ENCODE measurements at regions not wholly inside any gene's neighbourhood (a gene's known extent, or its start where the extent isn't known, plus 50 kb on each side); places are given as distances from the start of the nearest gene placed in this dataset.

GRCh38 chr1:5012249-5012648, 357.8 kb downstream of the AJAP1 start:
- no peak for DNase-seq (ENCODE audit: low read depth)

GRCh38 chr1:5010656-5011055, 356.2 kb downstream of the AJAP1 start:
- DNase-seq (ENCODE audit: low read depth) = no peak

- no peak for DNase-seq (ENCODE audit: low read depth)
These were observed 355.8 kb downstream of the AJAP1 start for GRCh38 chr1:5010236-5010635.

- DNase-seq (ENCODE audit: low read depth) = no peak
These were observed 355.1 kb downstream of the AJAP1 start for GRCh38 chr1:5009376-5010065.

- DNase-seq (ENCODE audit: low read depth) = no peak
These were observed 350.8 kb downstream of the AJAP1 start for GRCh38 chr1:5005171-5005570.

GRCh38 chr1:5002676-5003075, 348.3 kb downstream of the AJAP1 start:
- no peak for DNase-seq (ENCODE audit: low read depth)

GRCh38 chr1:5001466-5001865, 347.1 kb downstream of the AJAP1 start:
- DNase-seq (ENCODE audit: low read depth) = no peak

- no peak for DNase-seq (ENCODE audit: low read depth)
These were observed 331.9 kb downstream of the AJAP1 start for GRCh38 chr1:4986306-4986705.

GRCh38 chr1:4984841-4985240, 330.4 kb downstream of the AJAP1 start:
- no peak for DNase-seq (ENCODE audit: low read depth)

GRCh38 chr1:4980211-4980610, 325.8 kb downstream of the AJAP1 start:
- no peak for DNase-seq (ENCODE audit: low read depth)

- no peak for DNase-seq (ENCODE audit: low read depth)
These were observed 324.4 kb downstream of the AJAP1 start for GRCh38 chr1:4978660-4979390.

GRCh38 chr1:4977701-4978100, 323.3 kb downstream of the AJAP1 start:
- DNase-seq (ENCODE audit: low read depth) = no peak

- DNase-seq (ENCODE audit: low read depth) = no peak
These were observed 322.5 kb downstream of the AJAP1 start for GRCh38 chr1:4976859-4977440.

- DNase-seq (ENCODE audit: low read depth) = no peak
These were observed 321.4 kb downstream of the AJAP1 start for GRCh38 chr1:4975856-4976255.

- no peak for DNase-seq (ENCODE audit: low read depth)
These were observed 320.7 kb downstream of the AJAP1 start for GRCh38 chr1:4974981-4975685.

GRCh38 chr1:4973341-4973740, 318.9 kb downstream of the AJAP1 start:
- DNase-seq (ENCODE audit: low read depth) = no peak

- no peak for DNase-seq (ENCODE audit: low read depth)
These were observed 318.4 kb downstream of the AJAP1 start for GRCh38 chr1:4972761-4973320.

GRCh38 chr1:4971666-4972065, 317.3 kb downstream of the AJAP1 start:
- no peak for DNase-seq (ENCODE audit: low read depth)

- no peak for DNase-seq (ENCODE audit: low read depth)
These were observed 316.1 kb downstream of the AJAP1 start for GRCh38 chr1:4970532-4970931.

GRCh38 chr1:4969556-4970129, 315.2 kb downstream of the AJAP1 start:
- no peak for DNase-seq (ENCODE audit: low read depth)

GRCh38 chr1:4965346-4966075, 311.1 kb downstream of the AJAP1 start:
- DNase-seq (ENCODE audit: low read depth) = no peak
